Gastroesophageal sphincter (tissue), 3 donors: ENCODE measurements at regions not wholly inside any gene's neighbourhood (a gene's known extent, or its start where the extent isn't known, plus 50 kb on each side); places are given as distances from the start of the nearest gene placed in this dataset.
"Not testable (repeated sequence)": the region's sequence is repeated elsewhere in the genome, so short reads cannot be mapped to it uniquely, and the experiment has no call there.

Experiments used
- CTCF ChIP-seq, 4 experiments: fragments of 200-600 bp in 2 of 4; fragments of 450-650 bp in 2 of 4; sonication (generic) in 1 of 4; IDR thresholded peaks; one replicate each; pipeline ENCODE4 v1.5.1; 2017 to 2019; ENCODE audit warnings: antibody characterized with exemption in 4 of 4, mild to moderate bottlenecking in 2 of 4, moderate library complexity in 2 of 4
- POLR2A ChIP-seq, 2 donors: fragments of 450-650 bp; IDR thresholded peaks; one replicate each; pipeline ENCODE4 v1.6.1; 2017; ENCODE audit warnings: antibody characterized with exemption in 2 of 2, mild to moderate bottlenecking in 2 of 2, moderate library complexity in 1 of 2
- POLR2AphosphoS5 ChIP-seq: sonication (generic); formaldehyde crosslinking; IDR thresholded peaks from one replicate; pipeline ENCODE4 v1.6.1; 2017; ENCODE audit warnings: antibody characterized with exemption

DNA sequence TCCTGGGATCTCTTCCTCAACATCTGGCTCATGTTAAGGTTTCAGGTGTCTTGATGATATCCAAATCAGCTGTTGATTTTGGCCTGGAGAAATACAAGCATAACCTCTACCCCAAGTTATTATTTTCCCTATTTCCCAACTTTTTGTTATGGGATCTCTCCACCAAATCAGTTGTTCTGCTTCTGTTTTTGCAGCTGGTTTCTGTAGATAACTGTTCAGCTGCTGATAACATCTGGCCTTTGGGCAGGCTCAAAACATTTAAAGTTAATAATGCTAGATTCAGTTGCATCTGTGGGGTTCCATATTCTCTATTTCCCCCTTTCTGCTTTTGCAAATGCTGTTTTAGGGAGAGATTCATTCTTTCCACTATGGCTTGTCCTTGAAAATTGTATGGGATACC lies 430.0 kb upstream of the SGO1 start:
- TF ChIP-seq CTCF (IDR thresholded peaks at IDR 0.05); POLR2AphosphoS5; POLR2A (IDR thresholded peaks at IDR 0.05): not testable (repeated sequence)
